ENCODE measurements at regions not wholly inside any gene's neighbourhood (a gene's known extent, or its start where the extent isn't known, plus 50 kb on each side); places are given as distances from the start of the nearest gene placed in this dataset.

DNA sequence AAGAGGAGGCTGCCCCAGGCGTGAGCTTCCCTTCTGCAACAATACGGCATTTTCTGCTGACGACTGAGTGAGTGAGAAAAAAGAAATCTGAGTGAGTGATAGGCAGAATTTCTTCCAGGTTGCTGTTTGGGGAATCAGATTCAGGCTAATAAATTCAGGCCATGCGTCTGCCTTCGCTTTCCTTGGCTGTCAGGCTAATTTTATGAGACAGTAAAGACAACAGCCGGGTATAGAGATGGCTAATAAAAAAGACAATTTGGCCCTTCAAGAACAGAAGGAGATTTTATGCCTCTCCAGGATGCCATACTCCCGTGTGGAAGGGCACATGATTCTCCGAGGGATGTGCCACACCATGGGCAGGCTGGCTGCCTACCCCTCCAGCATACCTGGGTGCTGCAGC, 145.9 kb upstream of the UBL3 start:
- TF ChIP-seq, protein P1, sequence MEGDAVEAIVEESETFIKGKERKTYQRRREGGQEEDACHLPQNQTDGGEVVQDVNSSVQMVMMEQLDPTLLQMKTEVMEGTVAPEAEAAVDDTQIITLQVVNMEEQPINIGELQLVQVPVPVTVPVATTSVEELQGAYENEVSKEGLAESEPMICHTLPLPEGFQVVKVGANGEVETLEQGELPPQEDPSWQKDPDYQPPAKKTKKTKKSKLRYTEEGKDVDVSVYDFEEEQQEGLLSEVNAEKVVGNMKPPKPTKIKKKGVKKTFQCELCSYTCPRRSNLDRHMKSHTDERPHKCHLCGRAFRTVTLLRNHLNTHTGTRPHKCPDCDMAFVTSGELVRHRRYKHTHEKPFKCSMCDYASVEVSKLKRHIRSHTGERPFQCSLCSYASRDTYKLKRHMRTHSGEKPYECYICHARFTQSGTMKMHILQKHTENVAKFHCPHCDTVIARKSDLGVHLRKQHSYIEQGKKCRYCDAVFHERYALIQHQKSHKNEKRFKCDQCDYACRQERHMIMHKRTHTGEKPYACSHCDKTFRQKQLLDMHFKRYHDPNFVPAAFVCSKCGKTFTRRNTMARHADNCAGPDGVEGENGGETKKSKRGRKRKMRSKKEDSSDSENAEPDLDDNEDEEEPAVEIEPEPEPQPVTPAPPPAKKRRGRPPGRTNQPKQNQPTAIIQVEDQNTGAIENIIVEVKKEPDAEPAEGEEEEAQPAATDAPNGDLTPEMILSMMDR (IDR thresholded peaks at IDR 0.05; ENCODE audit: low read depth, low read length), result no peak
- TF ChIP-seq EZH2phosphoT487 (IDR thresholded peaks at IDR 0.05; ENCODE audit: low read depth), result no peak
